ENCODE measurements at regions not wholly inside any gene's neighbourhood (a gene's known extent, or its start where the extent isn't known, plus 50 kb on each side); places are given as distances from the start of the nearest gene placed in this dataset.

DNA sequence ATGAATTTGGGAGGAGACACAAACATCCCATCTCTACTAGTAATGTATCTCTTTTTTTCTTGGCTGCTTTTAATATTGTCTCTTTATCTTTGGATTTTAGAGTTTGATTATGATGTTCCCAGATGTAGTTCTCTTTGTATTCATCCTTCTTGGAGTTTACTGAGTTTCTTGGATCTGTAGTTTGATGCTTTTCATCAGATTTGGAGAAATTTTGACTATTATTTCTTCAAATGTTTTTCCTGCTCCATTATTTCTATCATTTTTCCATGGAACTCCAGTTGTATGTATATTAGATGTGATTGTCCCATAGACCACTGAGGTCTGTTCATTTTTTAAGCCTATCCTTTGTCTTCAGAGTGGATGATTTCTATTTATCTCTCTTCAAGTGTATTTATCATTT, 90.7 kb upstream of the ARHGAP5 start:
- in situ Hi-C loops (cut with MboI; ENCODE audit: low sequenced_read_pairs) (no loop called here), dilution Hi-C loops (cut with HindIII; ENCODE audit: low sequenced_read_pairs, unreplicated experiment) (no loop called here), intact Hi-C loops (cut with micrococcal nuclease) (no loop called here)
- Histone ChIP-seq H3K9me3 (ENCODE audit: control insufficient read depth, insufficient read depth, low read length) (no peaks in the 10 kb centered on the region; the same call in 1 of the 2 replicates), H2AFZ (replicated peaks; ENCODE audit: low read length, poor library complexity) (no peak overlapping the region), H3K4ac (ENCODE audit: low read depth, low read length) (no peak overlapping the region), H4K8ac (ENCODE audit: low read depth in 2 of 2, low read length in 2 of 2) (no peak overlapping the region), H4K91ac (ENCODE audit: insufficient read depth, low read depth, low read length) (no peak overlapping the region), H3K36me3 (ENCODE audit: control insufficient read depth, insufficient read depth, low read length) (no peaks in the 10 kb centered on the region), H2AK9ac (replicated peaks; ENCODE audit: low read depth, low read length, poor library complexity) (no peak overlapping the region), H3K18ac (ENCODE audit: low read depth, low read length) (no peak overlapping the region), H4K20me1 (ENCODE audit: insufficient read depth, low read length) (no peaks in the 10 kb centered on the region), H2AK5ac (ENCODE audit: low read depth, low read length) (no peak overlapping the region), H3K9me1 (ENCODE audit: insufficient read depth, low read length) (no peaks in the 10 kb centered on the region; the same call in 1 of the 2 replicates), H3K79me1 (ENCODE audit: low read depth in 1 of 2, low read length in 2 of 2) (no peaks in the 10 kb centered on the region), H2BK5ac (ENCODE audit: low read depth, low read length, poor library complexity, severe bottlenecking) (no peak overlapping the region), H2BK15ac (ENCODE audit: low read depth, low read length) (no peak overlapping the region), H3K4me3 (ENCODE audit: insufficient read depth, low read depth, low read length) (no peak overlapping the region), H3K4me2 (ENCODE audit: low read depth, low read length) (no peak overlapping the region), H3K23ac (ENCODE audit: low read depth, low read length) (no peak overlapping the region), H3K4me1 (ENCODE audit: control insufficient read depth, insufficient read depth, low read length) (peaks cover under 1% of the 10 kb centered on the region), H4K5ac (ENCODE audit: low read depth, low read length) (no peak overlapping the region), H3K27me3 (ENCODE audit: control insufficient read depth, insufficient read depth, low read length) (peaks cover 1% of the 10 kb centered on the region), H2BK20ac (ENCODE audit: low read depth, low read length) (no peak overlapping the region), H3K9ac (ENCODE audit: low read depth, low read length) (no peak overlapping the region), H3K27ac (ENCODE audit: insufficient read depth, low read length) (no peak overlapping the region), H3K56ac (ENCODE audit: extremely low read depth, insufficient read depth, low read length) (no peak overlapping the region), H3K14ac (replicated peaks; ENCODE audit: low read depth, low read length) (no peak overlapping the region), H2BK120ac (ENCODE audit: low read depth, low read length) (no peak overlapping the region)
- no TSS peak for BruUV-seq (replicated peaks)
- CTCF ChIA-PET, result no interaction called here
- TF ChIP-seq POLR2A (IDR thresholded peaks at IDR 0.05; ENCODE audit: low read depth, low read length) (no peak), MAFK (IDR thresholded peaks at IDR 0.05; ENCODE audit: low read depth, low read length) (no peak), RCOR1 (IDR thresholded peaks at IDR 0.05; ENCODE audit: insufficient replicate concordance, low read length) (no peak), MAZ (IDR thresholded peaks at IDR 0.05; ENCODE audit: borderline replicate concordance, low read depth, low read length) (no peak), CHD1 (IDR thresholded peaks at IDR 0.05; ENCODE audit: low read depth, low read length) (no peak), RFX5 (IDR thresholded peaks at IDR 0.05; ENCODE audit: low read depth, low read length) (no peak), MXI1 (IDR thresholded peaks at IDR 0.05; ENCODE audit: borderline replicate concordance, low read depth, low read length) (no peak)
- no peak for DNase-seq
- POLR2A ChIA-PET (ENCODE audit: unreplicated experiment), result no interaction called here
- ATAC-seq (ENCODE audit: low read depth), result no peak
